ENCODE measurements at regions not wholly inside any gene's neighbourhood (a gene's known extent, or its start where the extent isn't known, plus 50 kb on each side); places are given as distances from the start of the nearest gene placed in this dataset.

- H3K4me3 ChIP-seq (ENCODE audit: low read length), result no peak overlapping the region
- 80% methylated on average over 1 of the region's 5 CpGs for WGBS (ENCODE audit: insufficient coverage, low lambda C conversion rate)
Observed at GRCh38 chr2:236858661-236859060, 227.0 kb upstream of the COPS8 start.

DNA sequence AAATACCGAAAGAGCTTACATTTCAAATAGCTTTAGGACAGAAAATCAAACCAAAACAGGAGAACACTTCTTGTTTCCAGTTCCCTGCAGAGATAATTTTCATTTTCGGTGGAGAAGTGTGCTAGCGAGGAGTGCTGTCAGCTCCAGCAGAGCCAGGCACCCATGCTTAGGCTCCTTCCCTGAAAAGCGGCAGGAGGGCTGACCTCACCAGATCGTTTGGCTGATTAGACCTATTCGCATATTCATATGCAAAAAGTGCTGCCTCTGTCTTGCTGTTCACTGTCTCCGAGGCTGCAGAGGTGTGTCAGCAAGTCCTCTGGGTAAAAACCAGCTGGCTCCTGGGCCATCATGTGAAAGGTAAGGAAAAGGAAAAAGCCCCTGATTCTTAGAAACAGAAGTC lies 225.8 kb upstream of the COPS8 start:
- WGBS (ENCODE audit: insufficient coverage, low lambda C conversion rate), result no CpG with 5 or more reads among the region's 7 CpGs
- DNase-seq, result no peak
- Histone ChIP-seq H3K36me3 (ENCODE audit: control insufficient read depth, insufficient read depth, low read length) (no peaks in the 10 kb centered on the region), H3K4me3 (ENCODE audit: low read length) (no peak overlapping the region), H3K4me1 (ENCODE audit: control insufficient read depth, insufficient read depth, low read length) (no peaks in the 10 kb centered on the region), H3K27me3 (ENCODE audit: control insufficient read depth, insufficient read depth, low read length) (peaks cover 2% of the 10 kb centered on the region), H3K27ac (ENCODE audit: low read length) (no peak overlapping the region), H3K9me3 (ENCODE audit: control insufficient read depth, low read depth, low read length) (no peaks in the 10 kb centered on the region)

More at GRCh38 chr2:236858661-236859060, 227.0 kb upstream of the COPS8 start:
- Histone ChIP-seq H3K27me3 (ENCODE audit: control insufficient read depth, insufficient read depth, low read length) (peaks cover 2% of the 10 kb centered on the region), H3K9me3 (ENCODE audit: control insufficient read depth, low read depth, low read length) (no peaks in the 10 kb centered on the region), H3K4me1 (ENCODE audit: control insufficient read depth, insufficient read depth, low read length) (no peaks in the 10 kb centered on the region), H3K36me3 (ENCODE audit: control insufficient read depth, insufficient read depth, low read length) (no peaks in the 10 kb centered on the region), H3K27ac (ENCODE audit: low read length) (no peak overlapping the region)
- no peak for DNase-seq

DNA sequence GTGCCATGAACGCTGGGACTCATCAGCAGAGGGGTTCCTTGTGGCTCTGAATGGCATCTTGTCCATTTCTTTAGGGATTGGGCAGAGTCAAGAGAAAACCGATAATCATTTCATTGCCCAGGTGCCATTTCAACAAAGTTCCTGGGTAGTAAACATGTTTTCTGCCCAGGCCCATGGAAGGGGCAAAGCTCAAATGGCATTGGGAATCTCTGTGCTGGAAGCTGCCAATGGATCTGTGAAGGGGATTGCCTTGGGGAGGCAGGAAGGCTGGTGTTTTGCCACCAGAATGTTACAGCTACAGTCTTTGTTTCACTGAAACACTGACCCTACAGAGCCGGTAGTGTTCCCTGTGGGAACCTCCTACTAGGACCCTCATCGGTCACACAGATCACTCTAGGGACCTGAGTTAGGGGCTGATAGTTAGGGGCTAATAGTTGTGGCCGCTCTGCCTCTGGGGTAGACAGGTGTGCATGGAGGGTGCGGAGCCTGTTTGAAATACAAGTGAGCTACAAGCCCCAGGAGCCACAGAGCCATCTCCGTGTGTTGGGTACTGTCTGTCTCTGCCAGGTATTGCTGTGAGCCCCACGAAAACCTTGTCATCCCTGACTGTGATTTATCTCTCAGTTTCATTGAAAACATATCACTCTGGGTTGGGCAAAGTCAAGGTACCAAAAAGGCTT lies 224.4 kb upstream of the COPS8 start:
- Histone ChIP-seq H3K27ac (ENCODE audit: low read length) (no peak overlapping the region), H3K27me3 (ENCODE audit: control insufficient read depth, insufficient read depth, low read length) (peaks cover 2% of the 10 kb centered on the region), H3K36me3 (ENCODE audit: control insufficient read depth, insufficient read depth, low read length) (no peaks in the 10 kb centered on the region), H3K4me3 (ENCODE audit: low read length) (no peak overlapping the region), H3K9me3 (ENCODE audit: control insufficient read depth, low read depth, low read length) (no peaks in the 10 kb centered on the region), H3K4me1 (ENCODE audit: control insufficient read depth, insufficient read depth, low read length) (no peaks in the 10 kb centered on the region)
- DNase-seq, result no peak
- 80% methylated on average over 1 of the region's 8 CpGs for whole genome bisulfite sequencing (ENCODE audit: insufficient coverage, low lambda C conversion rate)

- Histone ChIP-seq H3K4me1 (ENCODE audit: control insufficient read depth, insufficient read depth, low read length) (no peaks in the 10 kb centered on the region), H3K27me3 (ENCODE audit: control insufficient read depth, insufficient read depth, low read length) (peaks cover 2% of the 10 kb centered on the region), H3K9me3 (ENCODE audit: control insufficient read depth, low read depth, low read length) (no peaks in the 10 kb centered on the region), H3K4me3 (ENCODE audit: low read length) (no peak overlapping the region), H3K36me3 (ENCODE audit: control insufficient read depth, insufficient read depth, low read length) (no peaks in the 10 kb centered on the region), H3K27ac (ENCODE audit: low read length) (no peak overlapping the region)
- no CpG with 5 or more reads among the region's 2 CpGs for WGBS (ENCODE audit: insufficient coverage, low lambda C conversion rate)
- DNase-seq, result no peak
Observed at GRCh38 chr2:236861944-236862343, 223.7 kb upstream of the COPS8 start.

- no peak for DNase-seq
- no peaks in the 10 kb centered on the region for H3K9me3 ChIP-seq (ENCODE audit: control insufficient read depth, low read depth, low read length)
- WGBS (ENCODE audit: insufficient coverage, low lambda C conversion rate), result no CpG with 5 or more reads among the region's 2 CpGs
- H3K4me3 ChIP-seq (ENCODE audit: low read length), result no peak overlapping the region
- H3K27ac ChIP-seq (ENCODE audit: low read length), result no peak overlapping the region
- H3K4me1 ChIP-seq (ENCODE audit: control insufficient read depth, insufficient read depth, low read length), result no peaks in the 10 kb centered on the region
- no peaks in the 10 kb centered on the region for H3K36me3 ChIP-seq (ENCODE audit: control insufficient read depth, insufficient read depth, low read length)
- peaks cover 2% of the 10 kb centered on the region for H3K27me3 ChIP-seq (ENCODE audit: control insufficient read depth, insufficient read depth, low read length)
Observed at GRCh38 chr2:236862526-236862925, 223.2 kb upstream of the COPS8 start.

- no peak overlapping the region for H3K4me3 ChIP-seq (ENCODE audit: low read length)
- H3K4me1 ChIP-seq (ENCODE audit: control insufficient read depth, insufficient read depth, low read length), result no peaks in the 10 kb centered on the region
- DNase-seq, result no peak
- WGBS (ENCODE audit: insufficient coverage, low lambda C conversion rate), result 92% methylated on average over 2 of the region's 9 CpGs
- H3K27ac ChIP-seq (ENCODE audit: low read length), result no peak overlapping the region
- no peaks in the 10 kb centered on the region for H3K36me3 ChIP-seq (ENCODE audit: control insufficient read depth, insufficient read depth, low read length)
- peaks cover 2% of the 10 kb centered on the region for H3K27me3 ChIP-seq (ENCODE audit: control insufficient read depth, insufficient read depth, low read length)
- H3K9me3 ChIP-seq (ENCODE audit: control insufficient read depth, low read depth, low read length), result no peaks in the 10 kb centered on the region
Observed at GRCh38 chr2:236862961-236863728, 222.5 kb upstream of the COPS8 start.

DNA sequence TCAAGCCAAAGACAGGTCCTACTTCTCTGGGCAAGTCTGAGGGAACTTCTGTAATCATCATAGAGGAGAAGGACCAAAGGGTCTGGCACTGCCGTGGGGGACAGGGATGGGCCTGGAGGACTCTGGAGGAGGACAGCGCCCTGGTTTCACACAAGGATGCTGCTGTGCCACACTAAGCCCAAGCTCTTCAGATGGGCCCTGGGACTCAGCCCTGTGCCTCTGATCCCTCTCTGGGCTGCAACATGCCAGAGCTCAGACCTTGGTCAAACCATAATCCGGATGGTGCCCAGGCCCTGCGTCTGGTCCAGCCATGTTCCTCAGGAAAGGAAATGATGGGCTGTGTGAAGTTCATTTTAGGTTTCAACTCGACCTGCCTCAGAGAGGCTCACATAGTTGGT lies 222.0 kb upstream of the COPS8 start:
- whole genome bisulfite sequencing (ENCODE audit: insufficient coverage, low lambda C conversion rate), result no CpG with 5 or more reads among the region's 5 CpGs
- Histone ChIP-seq H3K4me1 (ENCODE audit: control insufficient read depth, insufficient read depth, low read length) (no peaks in the 10 kb centered on the region), H3K36me3 (ENCODE audit: control insufficient read depth, insufficient read depth, low read length) (no peaks in the 10 kb centered on the region), H3K4me3 (ENCODE audit: low read length) (no peak overlapping the region), H3K27ac (ENCODE audit: low read length) (no peak overlapping the region), H3K27me3 (ENCODE audit: control insufficient read depth, insufficient read depth, low read length) (peaks cover 2% of the 10 kb centered on the region), H3K9me3 (ENCODE audit: control insufficient read depth, low read depth, low read length) (no peaks in the 10 kb centered on the region)
- no peak for DNase-seq

GRCh38 chr2:236865052-236865451 lies 220.6 kb upstream of the COPS8 start:
- H3K4me3 ChIP-seq (ENCODE audit: low read length), result no peak overlapping the region
- DNase-seq, result no peak
- H3K4me1 ChIP-seq (ENCODE audit: control insufficient read depth, insufficient read depth, low read length), result no peaks in the 10 kb centered on the region
- no peaks in the 10 kb centered on the region for H3K9me3 ChIP-seq (ENCODE audit: control insufficient read depth, low read depth, low read length)
- no peak overlapping the region for H3K27ac ChIP-seq (ENCODE audit: low read length)
- H3K36me3 ChIP-seq (ENCODE audit: control insufficient read depth, insufficient read depth, low read length), result no peaks in the 10 kb centered on the region
- WGBS (ENCODE audit: insufficient coverage, low lambda C conversion rate), result no CpG with 5 or more reads among the region's 2 CpGs
- peaks cover 2% of the 10 kb centered on the region for H3K27me3 ChIP-seq (ENCODE audit: control insufficient read depth, insufficient read depth, low read length)

GRCh38 chr2:236866542-236867340 lies 218.9 kb upstream of the COPS8 start:
- no peak overlapping the region for H3K27ac ChIP-seq (ENCODE audit: low read length)
- no peaks in the 10 kb centered on the region for H3K9me3 ChIP-seq (ENCODE audit: control insufficient read depth, low read depth, low read length)
- peaks cover 2% of the 10 kb centered on the region for H3K4me1 ChIP-seq (ENCODE audit: control insufficient read depth, insufficient read depth, low read length)
- no peak for DNase-seq
- H3K27me3 ChIP-seq (ENCODE audit: control insufficient read depth, insufficient read depth, low read length), result peaks cover 2% of the 10 kb centered on the region
- 80% methylated on average over 1 of the region's 10 CpGs for WGBS (ENCODE audit: insufficient coverage, low lambda C conversion rate)
- no peaks in the 10 kb centered on the region for H3K36me3 ChIP-seq (ENCODE audit: control insufficient read depth, insufficient read depth, low read length)
- H3K4me3 ChIP-seq (ENCODE audit: low read length), result no peak overlapping the region

GRCh38 chr2:236867441-236868260 lies 218.0 kb upstream of the COPS8 start:
- H3K4me1 ChIP-seq (ENCODE audit: control insufficient read depth, insufficient read depth, low read length), result peaks cover 2% of the 10 kb centered on the region
- no peaks in the 10 kb centered on the region for H3K9me3 ChIP-seq (ENCODE audit: control insufficient read depth, low read depth, low read length)
- no peak for DNase-seq
- H3K27me3 ChIP-seq (ENCODE audit: control insufficient read depth, insufficient read depth, low read length), result no peaks in the 10 kb centered on the region
- no peak overlapping the region for H3K27ac ChIP-seq (ENCODE audit: low read length)
- 80% methylated on average over 1 of the region's 12 CpGs for WGBS (ENCODE audit: insufficient coverage, low lambda C conversion rate)
- no peak overlapping the region for H3K4me3 ChIP-seq (ENCODE audit: low read length)
- H3K36me3 ChIP-seq (ENCODE audit: control insufficient read depth, insufficient read depth, low read length), result no peaks in the 10 kb centered on the region
